ENCODE measurements at regions not wholly inside any gene's neighbourhood (a gene's known extent, or its start where the extent isn't known, plus 50 kb on each side); places are given as distances from the start of the nearest gene placed in this dataset.

- no peak for TF ChIP-seq POLR2A (IDR thresholded peaks at IDR 0.05; ENCODE audit: low read length)
- TF ChIP-seq GATA1 (IDR thresholded peaks at IDR 0.05; ENCODE audit: low read depth, low read length): no peak
Observed at GRCh38 chr5:93302711-93303110, 278.3 kb downstream of the NR2F1-AS1 start.
